GM18909 (cell line): ENCODE measurements at regions not wholly inside any gene's neighbourhood (a gene's known extent, or its start where the extent isn't known, plus 50 kb on each side); places are given as distances from the start of the nearest gene placed in this dataset.
A peak's percentile ranks its signal among the peaks of the same experiment; 100 is the strongest.

ENCODE experiments used
- ATAC-seq: cut with Tn5 transposase; IDR thresholded peaks from one replicate; pipeline ENCODE4 v1.9.1; 2021; ENCODE audit warnings: mild to moderate bottlenecking; ENCODE audit not compliant: unreplicated experiment, poor library complexity

DNA sequence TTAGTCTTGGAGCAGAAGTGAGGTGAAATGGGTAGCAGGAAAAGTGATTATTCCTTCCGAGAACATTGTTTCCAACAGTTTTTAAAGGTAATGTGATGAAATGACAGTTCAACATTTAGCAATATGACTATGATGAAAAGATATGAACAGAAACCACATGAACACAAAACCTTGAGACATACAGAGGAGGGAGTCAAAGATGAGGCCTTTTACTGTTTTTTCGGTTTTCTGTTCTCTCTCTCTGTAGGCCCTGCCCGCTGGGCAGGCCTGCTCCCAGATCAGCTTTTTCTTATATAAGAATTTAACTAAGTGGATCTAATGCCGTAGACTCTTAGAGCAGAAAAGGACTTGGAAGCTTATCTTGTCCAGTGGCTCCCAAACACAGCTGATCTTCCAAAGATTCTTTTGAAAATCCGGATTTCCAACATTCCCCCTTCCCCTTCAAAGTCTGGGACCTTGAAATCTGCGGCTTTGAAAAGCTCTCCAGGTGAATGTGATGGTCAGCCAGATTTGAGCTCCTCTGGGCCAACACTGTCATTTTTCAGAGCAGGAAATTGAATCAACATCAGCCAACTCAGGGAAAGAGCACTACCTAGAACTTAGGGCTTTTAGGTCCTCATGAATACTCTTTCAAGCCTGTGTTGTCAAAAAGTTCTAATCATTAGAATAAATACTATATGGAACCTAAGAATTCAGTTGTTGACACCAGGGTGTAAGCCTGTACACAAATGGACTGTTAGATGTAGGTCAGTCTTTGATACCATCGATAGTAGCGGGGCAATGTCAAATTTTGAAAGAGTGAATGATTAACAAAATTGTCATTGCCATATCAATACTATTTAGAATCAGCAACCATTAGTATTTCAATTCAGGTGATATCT is 372.7 kb downstream of the SHQ1 start:
- ATAC-seq: no peak

DNA sequence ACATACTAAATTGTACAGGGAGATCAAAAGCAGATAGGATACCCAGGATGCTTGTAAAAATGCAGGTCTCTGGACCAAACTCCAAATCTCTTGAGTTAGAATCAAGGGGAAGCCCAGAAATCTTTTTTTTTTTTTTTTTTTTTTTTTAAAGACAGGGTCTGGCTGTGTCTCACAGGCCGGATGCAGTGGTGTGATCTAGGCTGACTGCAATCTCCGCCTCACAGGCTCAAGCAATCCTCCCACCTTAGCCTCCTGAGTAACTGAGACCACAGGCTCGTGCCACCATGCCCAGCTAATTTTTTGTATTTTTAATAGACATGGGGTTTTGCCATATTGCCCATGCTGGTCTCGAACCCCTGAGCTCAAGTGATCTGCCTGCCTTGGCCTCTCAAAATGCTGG is 373.5 kb downstream of the SHQ1 start:
- ATAC-seq: no peak

DNA sequence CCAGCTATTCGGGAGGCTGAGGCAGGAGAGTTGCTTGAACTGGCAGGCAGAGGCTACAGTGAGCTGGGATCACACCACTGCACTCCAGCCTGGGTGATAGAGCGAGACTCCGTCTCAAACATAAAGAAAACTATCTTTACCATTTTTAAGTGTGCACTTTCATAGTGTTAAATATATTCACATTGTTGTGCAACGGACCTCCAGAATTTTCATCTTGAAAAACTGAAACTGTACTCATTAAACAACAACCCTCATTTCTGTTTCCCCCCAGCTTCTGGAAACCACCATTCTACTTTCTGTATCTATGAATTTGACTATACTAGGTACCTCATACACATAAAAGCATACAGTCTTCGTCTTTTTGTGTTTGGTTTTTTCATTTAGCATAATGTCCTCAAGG is 375.1 kb downstream of the SHQ1 start:
- ATAC-seq: peak; percentile 93

DNA sequence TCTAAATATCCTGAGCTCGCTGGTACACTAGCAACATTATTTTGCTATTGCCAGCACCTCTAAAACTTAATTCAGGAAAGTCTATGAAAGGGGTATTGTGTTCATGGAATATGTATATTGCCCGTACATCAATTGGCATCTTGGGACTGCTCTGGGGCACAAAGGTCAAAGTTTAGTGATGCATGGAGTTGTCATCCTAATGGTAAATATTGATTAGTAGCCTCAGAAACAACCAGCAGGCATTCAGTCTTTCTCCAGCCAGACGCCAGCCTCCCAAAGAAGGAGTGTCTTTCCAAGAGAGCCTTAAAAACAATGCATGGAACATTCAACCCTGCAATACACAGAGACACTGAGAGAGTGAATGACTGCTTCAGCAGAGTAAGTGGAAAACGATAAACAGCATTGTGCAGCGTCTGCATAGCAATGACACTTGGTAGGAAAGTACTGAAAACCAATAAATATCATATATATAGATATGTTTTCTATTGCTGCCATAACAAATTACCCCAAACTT is 377.3 kb downstream of the SHQ1 start:
- ATAC-seq: no peak

DNA sequence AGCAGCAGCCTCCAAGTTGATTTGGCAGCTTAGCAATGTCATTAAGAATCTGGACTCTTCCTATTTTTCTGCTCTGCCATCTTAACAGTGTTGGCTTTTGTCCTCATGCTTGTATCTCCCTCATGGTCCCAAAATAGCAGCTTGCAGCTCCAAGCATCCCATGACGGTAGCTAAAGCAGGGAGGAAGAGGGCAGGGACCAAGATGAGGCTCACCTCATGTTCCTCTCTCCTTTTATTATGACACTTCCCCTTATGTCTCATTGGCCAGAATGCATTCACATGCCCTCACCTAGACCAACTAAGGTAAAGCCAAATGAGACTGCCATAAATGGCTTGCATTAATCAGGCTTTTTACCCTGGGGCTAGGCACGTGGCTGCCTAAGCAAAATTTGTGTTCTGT is 382.4 kb downstream of the SHQ1 start:
- ATAC-seq: no peak

DNA sequence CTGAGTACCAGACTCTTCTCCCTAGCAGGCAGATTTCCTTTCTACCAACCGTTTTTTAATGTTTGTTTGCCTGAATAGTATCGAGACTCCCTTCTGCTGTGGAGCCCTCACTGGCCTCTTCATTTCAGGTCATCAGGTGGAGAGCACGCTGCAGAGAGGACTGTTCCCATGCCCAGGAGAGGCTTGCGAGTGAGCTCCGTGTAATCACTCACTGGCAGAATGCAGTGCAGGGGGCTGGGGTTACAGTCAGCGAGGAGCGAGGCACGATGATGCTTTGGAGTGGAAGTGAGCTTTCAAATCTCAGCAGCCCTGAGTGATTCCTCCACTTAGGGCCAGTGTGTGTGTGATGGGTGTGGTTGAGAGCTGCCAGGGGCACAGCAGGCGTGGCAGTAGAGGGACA is 385.2 kb downstream of the SHQ1 start:
- ATAC-seq: no peak

DNA sequence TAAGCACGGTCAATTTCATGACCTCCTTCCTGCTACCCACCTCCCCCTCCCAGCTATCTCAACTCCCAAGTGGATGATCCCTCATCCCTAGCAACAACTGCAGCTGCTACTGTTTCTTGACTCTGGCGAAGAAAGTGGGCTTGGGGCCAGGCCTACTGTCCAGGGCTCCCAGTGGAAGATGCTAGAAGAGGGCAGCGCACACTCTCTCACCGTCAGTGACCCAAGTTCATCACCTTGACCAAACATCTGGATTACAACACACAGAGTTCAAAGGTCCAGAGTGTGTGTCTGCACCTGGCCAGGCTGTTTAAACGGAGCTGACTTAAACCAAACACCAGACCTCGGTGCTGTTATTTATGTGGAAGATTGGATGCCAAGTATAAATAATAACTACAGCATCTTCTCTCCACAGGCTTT is 385.6 kb downstream of the SHQ1 start:
- no peak for ATAC-seq

DNA sequence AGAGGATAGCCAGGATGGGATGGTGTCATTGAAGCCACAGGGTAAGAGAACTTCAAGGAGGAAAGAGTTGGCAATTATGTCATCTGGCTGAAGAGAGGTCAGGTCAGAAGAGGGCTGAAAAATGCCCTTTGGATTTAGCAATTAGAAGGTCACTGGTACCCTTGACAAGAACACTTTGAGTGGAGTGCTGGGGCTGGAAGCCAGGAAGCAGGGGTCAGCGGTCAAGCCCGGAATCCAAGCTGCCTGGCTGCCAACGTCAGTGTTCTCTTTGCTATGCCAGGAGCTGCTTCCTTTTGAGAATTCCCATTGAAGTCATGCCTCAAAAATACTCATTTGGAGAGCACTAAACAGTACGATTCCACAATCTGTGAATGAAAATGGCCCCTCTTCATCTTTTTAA is 386.5 kb downstream of the SHQ1 start:
- no peak for ATAC-seq

DNA sequence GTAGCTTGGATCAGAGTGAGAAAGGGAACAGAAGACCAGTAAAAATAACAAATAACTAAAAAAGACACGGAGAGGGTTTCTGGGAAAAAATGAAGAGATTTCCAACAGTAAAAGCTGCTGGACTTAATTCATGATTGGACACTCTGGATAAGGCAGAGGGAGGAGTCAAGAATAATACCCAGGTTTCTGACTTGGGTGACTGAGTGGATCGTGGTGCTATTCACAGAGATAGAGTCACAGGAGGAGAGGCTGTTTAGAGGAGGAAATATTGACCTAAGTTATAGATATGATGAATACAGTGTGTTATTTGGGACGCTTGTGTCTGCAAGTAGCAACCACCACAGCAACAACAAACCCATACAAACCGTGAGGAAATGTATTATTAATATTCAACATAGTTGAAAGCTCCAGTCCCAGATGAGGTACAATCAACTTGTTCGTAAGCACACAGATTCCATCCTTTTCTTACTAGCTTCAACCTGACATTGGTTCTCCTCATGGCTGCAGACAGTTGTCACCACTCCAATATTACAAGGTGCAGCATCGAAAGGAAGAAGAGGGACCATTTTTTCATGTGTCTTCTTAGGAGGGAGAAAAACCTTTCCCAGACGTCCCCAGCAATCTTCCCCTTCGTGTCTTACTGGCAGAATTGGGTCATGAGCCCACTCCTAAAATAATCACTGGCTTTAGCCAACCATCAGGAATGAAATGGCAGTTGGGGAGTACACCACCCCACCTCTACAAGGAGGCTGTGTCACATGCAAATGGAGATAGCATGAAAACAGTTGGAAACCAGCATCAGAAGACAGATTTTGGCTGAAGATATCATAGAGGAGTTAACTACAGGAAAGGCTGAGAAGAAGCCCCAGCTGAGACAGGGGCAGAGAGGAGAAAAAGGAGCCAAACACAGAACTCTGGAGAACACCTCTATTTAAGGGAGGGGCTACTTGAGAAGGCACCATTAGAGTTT is 387.8 kb downstream of the SHQ1 start:
- no peak for ATAC-seq

DNA sequence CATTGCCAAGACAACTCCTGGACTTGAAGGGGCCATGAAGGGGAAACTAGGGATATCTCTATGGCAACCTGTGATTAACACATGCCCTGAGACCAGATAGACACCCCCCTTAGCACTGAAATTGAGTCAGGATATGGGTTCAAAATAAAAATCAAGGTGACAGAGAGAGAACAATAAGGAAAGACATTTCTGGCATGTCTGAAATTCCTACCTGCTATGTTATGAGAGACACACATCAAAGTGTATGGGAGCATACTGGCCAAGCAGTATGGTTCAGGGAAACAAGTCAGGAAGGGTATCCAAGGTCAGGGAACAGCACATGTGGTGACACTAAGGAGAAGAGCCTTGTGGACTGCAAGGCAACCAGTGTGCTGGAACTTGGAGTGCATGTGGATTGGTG is 388.7 kb downstream of the SHQ1 start:
- ATAC-seq: no peak

DNA sequence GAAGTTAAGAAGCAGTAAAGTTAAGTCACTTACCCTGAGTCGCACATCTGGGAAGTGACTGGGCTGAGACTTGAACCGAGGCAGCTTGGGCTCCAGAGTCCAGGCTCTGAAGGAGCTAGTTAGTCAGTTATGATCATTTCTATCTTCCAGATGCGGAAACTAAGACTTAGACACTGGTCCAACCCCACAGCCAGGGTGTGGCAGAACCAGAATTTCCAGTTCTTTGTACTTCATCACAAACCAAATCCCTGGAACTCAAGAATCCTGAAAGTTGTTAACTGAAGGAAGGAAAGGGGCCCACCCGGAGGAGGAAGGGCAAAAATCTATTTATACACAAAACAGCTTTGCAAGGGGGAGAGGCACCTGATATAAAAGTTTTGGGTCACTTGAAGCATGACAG is 389.9 kb downstream of the SHQ1 start:
- no peak for ATAC-seq

DNA sequence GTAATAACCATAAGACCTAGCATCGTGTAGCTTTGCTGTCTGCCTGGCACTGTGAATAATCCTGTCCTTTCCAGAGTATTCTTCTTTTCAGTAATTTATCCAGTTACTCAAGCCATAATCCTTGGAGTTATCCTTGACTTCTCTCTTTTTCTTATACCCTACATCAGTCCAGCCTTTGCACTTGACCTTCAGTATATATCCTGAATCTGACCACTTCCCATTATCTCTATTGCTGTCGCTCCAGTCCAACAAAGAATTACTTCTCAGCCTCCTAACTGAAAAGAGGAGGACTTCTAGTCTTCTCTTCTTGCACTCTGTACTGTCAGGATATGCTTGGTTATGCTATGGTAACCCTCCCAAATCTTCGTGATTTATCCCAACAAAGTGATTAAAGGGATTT is 393.8 kb downstream of the SHQ1 start:
- no peak for ATAC-seq

DNA sequence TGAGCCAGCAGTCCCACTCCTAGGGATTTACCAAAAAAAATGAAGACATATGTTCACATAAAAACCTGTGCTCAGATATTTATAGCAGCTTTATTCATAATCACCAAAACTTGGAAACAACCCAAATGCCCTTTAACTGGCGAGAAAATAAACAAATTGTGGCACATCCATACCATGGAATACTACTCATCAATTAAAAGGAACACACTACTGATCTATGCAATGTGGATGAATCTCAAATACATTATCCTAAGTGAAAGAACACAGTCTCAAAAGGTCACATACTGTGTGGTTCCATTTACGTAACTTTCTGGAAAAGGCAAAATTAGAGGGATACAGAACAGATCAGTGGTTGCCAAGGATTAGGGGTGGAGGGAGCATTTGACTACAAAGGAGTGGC is 394.5 kb downstream of the SHQ1 start:
- ATAC-seq: no peak

DNA sequence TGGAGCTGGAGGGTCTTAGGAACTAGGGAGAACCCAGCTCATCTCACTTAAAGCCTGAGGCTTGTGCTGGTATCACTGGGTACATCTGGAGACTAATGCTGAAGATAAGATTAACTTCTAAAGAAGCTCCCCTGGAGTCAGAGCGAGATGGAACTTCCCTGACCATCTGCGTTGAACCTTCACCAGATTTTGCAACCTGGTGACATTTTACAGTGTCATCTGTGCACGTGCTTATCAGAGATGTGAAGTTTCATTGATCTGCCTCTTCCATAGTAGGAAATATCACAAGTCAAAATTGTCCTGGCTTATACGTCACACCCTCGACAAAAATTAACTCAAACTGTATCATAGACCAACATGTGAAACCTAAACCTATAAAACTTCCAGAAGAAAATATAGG is 395.5 kb downstream of the SHQ1 start:
- ATAC-seq: no peak

DNA sequence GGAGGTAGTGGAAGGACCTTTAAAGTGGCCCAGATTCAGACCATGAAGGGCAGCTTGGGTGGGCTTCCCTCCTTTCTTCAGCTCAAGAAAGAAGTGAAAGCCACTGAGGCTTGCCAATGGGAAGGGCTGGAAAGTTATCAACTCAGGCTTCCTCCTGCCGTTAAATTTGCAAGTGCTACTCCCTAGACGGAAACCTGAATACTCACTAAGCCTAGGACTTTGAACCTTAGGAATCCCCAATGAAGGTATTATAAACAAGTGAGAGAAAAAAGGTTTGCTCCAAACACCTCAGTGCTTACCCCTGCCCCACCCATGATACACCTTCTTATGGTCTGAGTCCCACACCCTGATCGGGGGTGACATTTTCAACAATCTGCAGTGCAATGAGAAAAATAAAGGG is 396.4 kb downstream of the SHQ1 start:
- no peak for ATAC-seq

DNA sequence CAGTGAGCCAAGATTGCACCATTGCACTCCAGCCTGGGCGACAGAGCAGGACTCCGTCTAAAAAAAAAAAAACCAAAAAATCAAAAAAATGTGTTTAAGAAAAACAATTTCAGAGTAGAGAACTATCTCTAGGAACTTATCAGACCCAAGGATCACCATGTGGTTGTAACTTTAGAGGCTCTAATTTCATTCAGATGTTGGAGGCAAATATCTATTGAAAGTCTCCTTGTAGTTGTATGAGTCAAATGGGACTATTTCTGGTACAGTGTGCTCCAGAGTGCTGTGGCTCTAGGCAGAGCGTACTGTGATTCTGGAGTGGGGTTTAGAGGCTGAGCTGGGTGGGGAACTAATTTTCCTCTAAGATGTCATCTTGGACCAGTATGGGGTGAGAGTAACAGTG is 398.7 kb downstream of the SHQ1 start:
- ATAC-seq: no peak

DNA sequence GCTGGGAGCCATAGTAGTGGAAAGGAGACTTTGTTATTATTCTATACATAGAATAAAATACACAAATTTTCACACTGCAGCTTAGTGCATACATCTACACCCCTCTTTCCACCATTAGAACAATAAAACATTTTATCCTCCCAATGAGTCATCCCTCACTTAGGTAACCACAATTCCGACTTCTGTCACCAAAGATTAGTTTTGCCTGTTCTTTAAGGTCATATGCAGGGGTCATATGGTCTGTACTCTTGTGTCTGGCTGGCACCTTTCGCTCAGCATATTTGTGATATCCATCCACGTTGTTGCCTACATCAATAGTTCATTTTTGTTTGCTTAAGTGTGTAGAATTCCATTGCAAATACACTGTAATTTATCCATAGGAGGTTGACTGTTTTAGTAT is 399.4 kb downstream of the SHQ1 start:
- ATAC-seq: no peak

DNA sequence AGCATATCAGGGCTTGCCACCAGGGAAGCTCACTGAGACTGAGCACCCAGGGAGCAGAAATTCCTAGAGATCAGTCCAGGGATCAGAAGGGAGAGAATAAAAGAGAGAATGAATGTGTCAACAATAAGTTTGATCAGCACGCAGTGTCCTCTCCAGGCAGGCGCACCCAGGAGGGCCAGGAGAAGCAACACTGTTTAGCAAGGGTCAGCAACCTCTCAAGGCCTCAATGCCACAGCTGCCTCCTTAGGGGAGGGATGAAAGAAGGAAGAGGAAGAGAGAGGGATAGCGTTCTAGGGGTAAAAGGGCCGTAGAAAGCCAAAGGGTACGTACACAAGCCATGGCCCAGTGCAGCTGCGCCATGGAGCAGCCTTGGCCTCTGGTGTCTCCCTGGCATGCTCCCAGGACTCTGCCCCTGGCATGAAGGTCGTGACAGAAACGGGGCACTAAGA is 399.8 kb downstream of the SHQ1 start:
- no peak for ATAC-seq

DNA sequence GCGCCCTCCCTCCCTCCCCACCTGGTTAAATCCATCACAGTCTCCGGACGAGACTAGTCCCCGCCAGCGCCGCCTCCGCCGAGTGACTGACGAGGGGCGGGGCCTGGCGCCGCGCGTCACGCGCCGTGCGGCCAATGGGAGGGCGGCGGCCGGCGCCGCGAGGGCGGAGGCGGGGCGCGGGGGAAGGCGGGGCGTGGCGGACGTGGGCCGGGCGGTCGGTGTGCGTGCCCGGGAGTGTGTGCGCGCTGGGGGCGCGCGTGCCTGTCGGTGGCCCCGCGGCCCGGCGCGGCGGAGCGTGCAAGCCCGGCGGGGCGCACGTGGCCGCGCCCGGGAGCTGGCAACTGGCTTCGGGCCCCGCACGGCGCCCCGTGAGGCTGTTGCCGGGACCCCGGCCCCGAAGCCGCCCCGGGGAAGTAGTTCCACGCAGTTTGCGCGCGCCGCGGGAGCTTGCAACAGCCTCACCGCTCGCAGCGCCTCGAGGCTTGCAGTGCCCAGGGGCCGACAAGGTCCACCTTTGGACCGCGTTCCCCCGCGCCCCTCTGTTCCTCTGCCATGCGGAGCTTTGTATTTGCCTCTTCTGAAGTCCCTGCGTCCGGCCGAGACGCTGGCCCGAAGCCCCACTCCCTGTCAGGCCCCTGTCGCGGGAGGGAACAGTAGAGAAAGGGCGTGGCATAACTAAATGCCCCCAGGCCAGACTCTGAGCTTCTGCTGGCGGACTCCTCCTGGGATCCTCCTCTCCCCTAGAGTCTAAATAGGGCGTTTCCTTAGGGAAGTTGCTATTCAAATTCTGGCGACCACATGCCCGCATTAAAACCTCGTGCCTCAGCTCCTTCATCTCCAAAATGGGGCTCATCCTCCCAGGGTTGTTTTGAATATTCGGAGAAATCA is 400.9 kb downstream of the SHQ1 start:
- peak; percentile 89 for ATAC-seq
